ENCODE measurements at regions not wholly inside any gene's neighbourhood (a gene's known extent, or its start where the extent isn't known, plus 50 kb on each side); places are given as distances from the start of the nearest gene placed in this dataset.
"Not testable (repeated sequence)": the region's sequence is repeated elsewhere in the genome, so short reads cannot be mapped to it uniquely, and the experiment has no call there.

- Histone ChIP-seq H3K4me3 (ENCODE audit: low read length) (no peak overlapping the region), H3K4me2 (ENCODE audit: low read depth, low read length, poor library complexity, severe bottlenecking) (no peak overlapping the region), H3K36me3 (ENCODE audit: insufficient read depth, low read length) (no peaks in the 10 kb centered on the region), H3K27me3 (ENCODE audit: low read length) (no peaks in the 10 kb centered on the region), H3K9me3 (ENCODE audit: low read length) (no peaks in the 10 kb centered on the region), H2AFZ (ENCODE audit: low read length) (no peak overlapping the region), H3K4me1 (ENCODE audit: low read length) (no peaks in the 10 kb centered on the region), H4K20me1 (ENCODE audit: insufficient read depth, low read depth, low read length) (no peaks in the 10 kb centered on the region), H3K9ac (ENCODE audit: low read length) (no peak overlapping the region), H3K27ac (ENCODE audit: low read length) (no peak overlapping the region), H3K79me2 (ENCODE audit: low read length) (no peaks in the 10 kb centered on the region), H3K9me2 (replicated peaks; ENCODE audit: insufficient read depth, low read length) (no peaks in the 10 kb centered on the region)
- no peak for DNase-seq
These were observed 102.5 kb upstream of the BASP1 start for GRCh38 chr5:17114715-17115599.

DNA sequence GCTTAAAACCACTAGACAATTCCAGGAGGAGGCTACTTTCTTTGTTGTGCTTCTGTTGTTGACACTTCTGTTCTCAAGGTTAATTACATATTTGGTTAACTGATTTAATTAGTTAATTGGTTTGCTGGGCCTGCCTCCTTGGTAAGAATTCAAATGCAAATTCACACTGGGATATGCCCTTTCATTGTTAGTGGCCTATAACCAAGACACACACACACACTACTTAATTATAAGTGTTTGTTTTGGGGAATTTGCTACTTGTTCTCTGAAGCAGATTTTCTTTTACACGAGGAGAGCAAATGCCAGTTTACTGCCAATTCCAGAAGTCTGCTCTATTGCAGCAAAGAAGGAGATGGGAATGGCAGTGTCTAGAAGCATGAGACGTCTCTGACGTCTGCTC is 101.6 kb upstream of the BASP1 start:
- Histone ChIP-seq H3K4me2 (ENCODE audit: low read depth, low read length, poor library complexity, severe bottlenecking) (no peak overlapping the region), H3K27me3 (ENCODE audit: low read length) (no peaks in the 10 kb centered on the region), H3K4me3 (ENCODE audit: low read length) (no peak overlapping the region), H2AFZ (ENCODE audit: low read length) (no peak overlapping the region), H3K9me3 (ENCODE audit: low read length) (no peaks in the 10 kb centered on the region), H3K9me2 (replicated peaks; ENCODE audit: insufficient read depth, low read length) (no peaks in the 10 kb centered on the region), H3K9ac (ENCODE audit: low read length) (no peak overlapping the region), H3K4me1 (ENCODE audit: low read length) (no peaks in the 10 kb centered on the region), H3K79me2 (ENCODE audit: low read length) (no peaks in the 10 kb centered on the region), H3K36me3 (ENCODE audit: insufficient read depth, low read length) (no peaks in the 10 kb centered on the region), H3K27ac (ENCODE audit: low read length) (no peak overlapping the region), H4K20me1 (ENCODE audit: insufficient read depth, low read depth, low read length) (no peaks in the 10 kb centered on the region)
- DNase-seq, result no peak

- H3K4me2 ChIP-seq (ENCODE audit: low read depth, low read length, poor library complexity, severe bottlenecking), result no peak overlapping the region
- no peaks in the 10 kb centered on the region for H3K27me3 ChIP-seq (ENCODE audit: low read length)
- no peak overlapping the region for H3K4me3 ChIP-seq (ENCODE audit: low read length)
- no peaks in the 10 kb centered on the region for H3K9me2 ChIP-seq (replicated peaks; ENCODE audit: insufficient read depth, low read length)
- H4K20me1 ChIP-seq (ENCODE audit: insufficient read depth, low read depth, low read length), result no peaks in the 10 kb centered on the region
- no peaks in the 10 kb centered on the region for H3K36me3 ChIP-seq (ENCODE audit: insufficient read depth, low read length)
- H3K4me1 ChIP-seq (ENCODE audit: low read length), result no peaks in the 10 kb centered on the region
- DNase-seq, result no peak
- H3K79me2 ChIP-seq (ENCODE audit: low read length), result no peaks in the 10 kb centered on the region
- no peak overlapping the region for H3K27ac ChIP-seq (ENCODE audit: low read length)
- H3K9ac ChIP-seq (ENCODE audit: low read length), result no peak overlapping the region
- H2AFZ ChIP-seq (ENCODE audit: low read length), result no peak overlapping the region
- H3K9me3 ChIP-seq (ENCODE audit: low read length), result no peaks in the 10 kb centered on the region
These were observed 98.8 kb upstream of the BASP1 start for GRCh38 chr5:17118631-17119030.

GRCh38 chr5:17120209-17120608 is 97.2 kb upstream of the BASP1 start:
- no peaks in the 10 kb centered on the region for H3K9me3 ChIP-seq (ENCODE audit: low read length)
- H3K9me2 ChIP-seq (replicated peaks; ENCODE audit: insufficient read depth, low read length), result no peaks in the 10 kb centered on the region
- H3K4me1 ChIP-seq (ENCODE audit: low read length), result no peaks in the 10 kb centered on the region
- H3K27ac ChIP-seq (ENCODE audit: low read length), result no peak overlapping the region
- no peak overlapping the region for H3K9ac ChIP-seq (ENCODE audit: low read length)
- H3K36me3 ChIP-seq (ENCODE audit: insufficient read depth, low read length), result no peaks in the 10 kb centered on the region
- no peak overlapping the region for H3K4me3 ChIP-seq (ENCODE audit: low read length)
- H4K20me1 ChIP-seq (ENCODE audit: insufficient read depth, low read depth, low read length), result no peaks in the 10 kb centered on the region
- H2AFZ ChIP-seq (ENCODE audit: low read length), result no peak overlapping the region
- DNase-seq, result no peak
- H3K79me2 ChIP-seq (ENCODE audit: low read length), result no peaks in the 10 kb centered on the region
- H3K27me3 ChIP-seq (ENCODE audit: low read length), result no peaks in the 10 kb centered on the region
- no peak overlapping the region for H3K4me2 ChIP-seq (ENCODE audit: low read depth, low read length, poor library complexity, severe bottlenecking)

GRCh38 chr5:17121776-17122175 is 95.7 kb upstream of the BASP1 start:
- Histone ChIP-seq H3K9me3 (ENCODE audit: low read length) (no peaks in the 10 kb centered on the region), H3K36me3 (ENCODE audit: insufficient read depth, low read length) (no peaks in the 10 kb centered on the region), H3K4me3 (ENCODE audit: low read length) (no peak overlapping the region), H4K20me1 (ENCODE audit: insufficient read depth, low read depth, low read length) (no peaks in the 10 kb centered on the region), H3K4me2 (ENCODE audit: low read depth, low read length, poor library complexity, severe bottlenecking) (no peak overlapping the region), H3K79me2 (ENCODE audit: low read length) (no peaks in the 10 kb centered on the region), H3K9me2 (replicated peaks; ENCODE audit: insufficient read depth, low read length) (no peaks in the 10 kb centered on the region), H3K9ac (ENCODE audit: low read length) (no peak overlapping the region), H3K27ac (ENCODE audit: low read length) (no peak overlapping the region), H2AFZ (ENCODE audit: low read length) (no peak overlapping the region), H3K27me3 (ENCODE audit: low read length) (no peaks in the 10 kb centered on the region), H3K4me1 (ENCODE audit: low read length) (no peaks in the 10 kb centered on the region)
- no peak for DNase-seq

- Histone ChIP-seq H2AFZ (ENCODE audit: low read length) (no peak overlapping the region), H3K9me3 (ENCODE audit: low read length) (no peaks in the 10 kb centered on the region), H3K79me2 (ENCODE audit: low read length) (no peaks in the 10 kb centered on the region), H3K4me3 (ENCODE audit: low read length) (no peak overlapping the region), H3K36me3 (ENCODE audit: insufficient read depth, low read length) (no peaks in the 10 kb centered on the region), H3K9me2 (replicated peaks; ENCODE audit: insufficient read depth, low read length) (no peaks in the 10 kb centered on the region), H3K27ac (ENCODE audit: low read length) (no peak overlapping the region), H3K27me3 (ENCODE audit: low read length) (no peaks in the 10 kb centered on the region), H3K9ac (ENCODE audit: low read length) (no peak overlapping the region), H3K4me2 (ENCODE audit: low read depth, low read length, poor library complexity, severe bottlenecking) (no peak overlapping the region), H3K4me1 (ENCODE audit: low read length) (no peaks in the 10 kb centered on the region), H4K20me1 (ENCODE audit: insufficient read depth, low read depth, low read length) (no peaks in the 10 kb centered on the region)
- DNase-seq, result no peak
These were observed 94.4 kb upstream of the BASP1 start for GRCh38 chr5:17123010-17123409.

DNA sequence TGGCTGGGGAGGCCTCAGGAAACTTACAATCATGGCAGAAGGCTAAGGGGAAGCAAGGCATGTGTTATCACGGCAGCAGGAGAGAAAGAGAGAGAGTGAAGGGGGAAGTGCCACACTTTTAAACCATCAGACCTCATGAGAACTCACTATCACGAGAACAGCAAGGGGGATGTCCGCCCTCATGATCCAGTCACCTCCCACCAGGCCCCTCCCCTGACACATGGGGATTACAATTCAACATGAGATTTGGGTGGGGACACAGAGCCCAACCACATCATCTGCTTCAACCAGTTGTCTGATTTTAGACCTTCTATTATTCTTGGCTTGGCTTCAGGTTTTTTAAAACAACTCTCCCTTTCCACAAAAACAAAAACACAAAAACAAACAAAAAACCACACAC is 93.7 kb upstream of the BASP1 start:
- not testable (repeated sequence) for H3K4me2 ChIP-seq (ENCODE audit: low read depth, low read length, poor library complexity, severe bottlenecking); H3K27ac ChIP-seq (ENCODE audit: low read length); H3K9me3 ChIP-seq (ENCODE audit: low read length); DNase-seq; H3K79me2 ChIP-seq (ENCODE audit: low read length); H3K9me2 ChIP-seq (replicated peaks; ENCODE audit: insufficient read depth, low read length); H4K20me1 ChIP-seq (ENCODE audit: insufficient read depth, low read depth, low read length); H3K27me3 ChIP-seq (ENCODE audit: low read length); H3K36me3 ChIP-seq (ENCODE audit: insufficient read depth, low read length); H3K4me3 ChIP-seq (ENCODE audit: low read length); H2AFZ ChIP-seq (ENCODE audit: low read length); H3K4me1 ChIP-seq (ENCODE audit: low read length); H3K9ac ChIP-seq (ENCODE audit: low read length)

DNA sequence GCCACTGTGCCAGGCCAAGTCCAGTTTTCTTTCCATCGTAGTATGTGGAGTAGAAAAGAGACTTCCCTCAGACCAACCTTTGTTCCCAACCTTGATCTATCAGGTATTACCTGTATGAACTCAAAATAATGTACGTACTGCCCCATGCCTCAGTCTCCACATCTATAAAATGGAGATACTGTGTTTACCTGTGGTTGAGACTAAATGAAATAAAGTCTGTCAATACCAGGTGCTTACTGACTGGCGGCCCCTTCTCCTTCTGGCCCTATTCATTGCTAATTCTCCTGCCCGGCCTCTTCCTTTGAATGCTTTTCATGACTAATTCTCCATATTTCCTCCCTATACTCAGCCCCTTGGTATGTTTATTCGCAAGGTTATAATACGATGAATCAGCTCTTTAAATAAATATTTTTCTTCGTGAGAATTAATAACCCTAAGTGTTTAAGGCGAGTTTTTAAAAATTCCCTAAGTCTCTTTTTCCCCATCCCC is 89.6 kb upstream of the BASP1 start:
- Histone ChIP-seq H3K36me3 (ENCODE audit: insufficient read depth, low read length) (no peaks in the 10 kb centered on the region), H2AFZ (ENCODE audit: low read length) (no peak overlapping the region), H3K27me3 (ENCODE audit: low read length) (no peaks in the 10 kb centered on the region), H3K79me2 (ENCODE audit: low read length) (no peaks in the 10 kb centered on the region), H3K4me3 (ENCODE audit: low read length) (no peak overlapping the region), H3K9me2 (replicated peaks; ENCODE audit: insufficient read depth, low read length) (no peaks in the 10 kb centered on the region), H3K9ac (ENCODE audit: low read length) (no peak overlapping the region), H3K27ac (ENCODE audit: low read length) (no peak overlapping the region), H3K4me1 (ENCODE audit: low read length) (no peaks in the 10 kb centered on the region), H3K9me3 (ENCODE audit: low read length) (no peaks in the 10 kb centered on the region), H4K20me1 (ENCODE audit: insufficient read depth, low read depth, low read length) (no peaks in the 10 kb centered on the region), H3K4me2 (ENCODE audit: low read depth, low read length, poor library complexity, severe bottlenecking) (no peak overlapping the region)
- no peak for DNase-seq
